NCI-H1436 (cell line): ENCODE measurements at regions not wholly inside any gene's neighbourhood (a gene's known extent, or its start where the extent isn't known, plus 50 kb on each side); places are given as distances from the start of the nearest gene placed in this dataset.

ENCODE experiments used
- DNase-seq: peaks from one replicate; lab custom pipeline; 2025; lab: John Stamatoyannopoulos, UW

GRCh38 chr1:230003409-230003808 lies 63.6 kb upstream of the GALNT2 start:
- no peak for DNase-seq

DNA sequence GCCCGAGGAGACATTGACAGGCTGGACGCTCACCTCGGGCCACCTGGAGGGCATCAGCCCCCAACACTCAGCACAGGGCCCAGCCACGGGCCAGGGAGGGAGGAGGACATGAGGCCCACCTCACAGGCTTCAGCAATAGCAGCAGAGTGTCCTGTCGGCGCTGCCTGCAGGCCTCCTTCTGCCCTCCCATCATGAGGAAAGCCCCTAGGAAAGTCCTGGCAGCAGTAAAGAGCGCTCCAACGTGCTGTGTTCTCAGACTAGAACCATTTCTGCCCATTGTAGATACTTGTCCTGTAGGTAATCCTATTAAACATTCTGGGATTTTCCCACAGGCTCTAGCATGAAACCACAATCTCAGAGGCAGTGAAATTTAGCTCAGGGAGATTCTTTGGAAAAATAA lies 62.0 kb upstream of the GALNT2 start:
- DNase-seq: no peak

- DNase-seq: no peak
Observed at GRCh38 chr1:230008721-230009120, 58.3 kb upstream of the GALNT2 start.

GRCh38 chr1:230009611-230010313 lies 57.3 kb upstream of the GALNT2 start:
- DNase-seq: peak; percentile 14

DNA sequence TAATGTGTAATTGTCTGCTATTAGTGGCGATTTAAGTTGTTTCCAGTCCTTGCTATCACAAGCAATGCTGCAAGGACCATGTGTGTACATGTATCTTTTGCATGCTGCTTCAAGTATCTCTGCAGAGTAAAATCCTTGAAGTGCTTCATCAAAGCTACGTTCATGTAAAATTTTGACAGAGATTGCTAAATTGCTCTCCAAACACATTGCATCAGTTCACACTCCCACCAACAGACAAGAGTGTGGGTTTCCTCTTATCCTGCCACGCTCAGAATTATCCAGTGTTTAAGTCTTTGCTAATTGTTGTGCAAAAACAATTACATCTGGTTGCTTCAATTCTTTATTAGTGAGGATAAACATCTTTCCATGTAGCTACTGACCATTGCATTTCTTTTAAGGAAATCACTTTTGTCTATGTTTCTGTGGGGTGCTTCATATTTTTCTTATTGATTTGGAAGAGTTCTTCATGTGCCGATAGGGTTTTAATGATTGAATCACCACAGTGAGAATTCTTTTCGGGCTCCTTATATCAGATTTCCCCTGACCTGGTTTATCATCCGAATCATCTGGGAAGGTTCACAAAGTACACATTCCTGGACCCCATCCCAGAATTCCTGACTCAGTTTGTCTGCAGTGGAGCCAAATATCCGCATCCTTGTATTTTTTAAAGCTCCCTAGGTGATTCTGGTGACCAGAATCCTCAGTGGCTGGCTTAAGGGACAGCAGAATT lies 56.3 kb upstream of the GALNT2 start:
- DNase-seq: no peak

GRCh38 chr1:230011333-230012092 lies 55.5 kb upstream of the GALNT2 start:
- no peak for DNase-seq

- DNase-seq: no peak
Observed at GRCh38 chr1:230012093-230012393, 55.0 kb upstream of the GALNT2 start.

- DNase-seq: no peak
Observed at GRCh38 chr1:230012741-230013140, 54.3 kb upstream of the GALNT2 start.

- no peak for DNase-seq
Observed at GRCh38 chr1:230016159-230016558, 50.9 kb upstream of the GALNT2 start.
